ENCODE measurements at regions not wholly inside any gene's neighbourhood (a gene's known extent, or its start where the extent isn't known, plus 50 kb on each side); places are given as distances from the start of the nearest gene placed in this dataset.

DNA sequence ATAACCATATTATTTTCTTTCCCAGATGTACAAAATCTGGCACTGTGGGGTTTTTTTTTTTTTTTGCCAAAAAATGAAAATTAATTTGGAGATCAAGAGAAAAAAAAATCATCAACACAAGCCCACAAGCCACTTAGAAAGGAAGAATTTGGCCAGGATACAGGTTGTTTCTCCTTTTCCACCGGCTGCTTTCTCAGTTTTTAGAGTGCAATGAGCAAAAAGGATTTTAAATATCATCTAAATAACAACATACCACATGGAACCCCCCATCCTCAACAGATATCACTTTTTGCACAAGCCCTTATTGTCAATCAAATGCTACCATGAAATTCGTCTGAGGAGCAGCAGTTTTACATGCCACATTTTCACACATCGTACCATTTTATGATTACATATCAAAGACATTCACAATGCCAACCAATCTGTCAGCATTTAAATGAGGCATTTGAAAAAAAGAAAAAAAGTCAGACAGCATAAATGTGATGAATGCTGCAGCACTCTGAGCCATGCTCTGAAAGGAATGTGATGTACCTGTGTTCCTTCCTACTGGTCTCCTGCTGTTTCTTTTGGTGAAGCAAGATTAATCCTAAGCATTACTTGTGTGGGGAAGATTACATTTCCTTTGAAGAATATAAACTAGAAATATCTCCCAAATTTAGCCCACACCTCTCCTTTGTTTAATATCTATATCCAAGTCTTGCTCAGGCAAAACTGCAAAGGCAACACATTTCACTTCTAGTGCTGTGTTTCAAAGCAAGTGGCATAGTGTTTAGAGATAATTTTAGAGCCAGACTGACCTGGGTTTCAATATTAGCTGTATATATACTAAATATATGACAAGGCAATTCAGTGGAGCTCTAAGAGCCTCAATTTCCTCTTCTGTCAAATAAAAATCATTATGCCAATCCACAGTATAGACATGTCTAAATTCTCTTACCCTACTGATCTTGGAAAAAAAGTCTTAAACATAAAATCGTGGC is 391.3 kb downstream of the CMPK2 start:
- no peak overlapping the region for H3K27ac ChIP-seq

DNA sequence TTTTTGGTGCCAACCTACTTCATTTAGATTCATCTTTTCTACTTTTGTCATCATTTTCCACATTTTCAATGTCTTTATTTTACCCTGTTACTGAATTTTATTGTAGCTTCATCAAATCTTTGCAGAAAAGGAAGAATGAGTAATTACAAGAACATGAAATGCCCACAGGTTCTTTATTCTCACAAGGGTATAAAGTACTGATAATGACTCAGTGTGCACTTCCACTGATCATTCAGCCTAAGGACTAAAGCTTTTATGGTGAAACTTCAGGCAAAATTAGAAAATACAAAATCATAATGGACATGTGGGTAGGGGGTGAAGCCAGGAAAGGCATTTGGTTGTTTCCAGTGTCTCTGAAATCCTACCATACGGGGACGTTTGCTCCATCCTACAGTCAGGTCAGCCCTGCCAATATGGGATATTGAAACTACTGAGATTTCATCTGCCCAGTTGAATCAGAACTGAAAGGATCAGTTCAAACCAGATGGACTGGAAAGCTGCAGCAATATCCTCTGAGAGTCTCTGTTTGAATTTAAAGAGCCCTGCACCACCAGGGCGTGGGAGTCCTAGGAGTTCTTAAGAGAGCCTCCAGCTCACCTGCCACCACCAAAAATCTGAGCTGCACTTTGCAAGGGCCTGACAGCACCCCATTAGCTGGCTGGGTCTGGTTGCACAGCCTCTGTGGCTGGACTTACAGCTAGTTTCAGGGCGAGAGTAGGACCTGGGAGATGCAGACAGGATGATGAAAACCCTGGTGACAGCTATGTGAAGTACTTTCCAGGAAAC is 390.4 kb downstream of the CMPK2 start:
- Histone ChIP-seq H3K9me3 (ENCODE audit: low read depth) (no peaks in the 10 kb centered on the region), H3K4me2 (no peak overlapping the region), H2AFZ (no peak overlapping the region), H3K27ac (no peak overlapping the region), H4K20me1 (ENCODE audit: insufficient read depth, poor library complexity, severe bottlenecking) (no peaks in the 10 kb centered on the region), H3K4me3 (no peak overlapping the region), H3K79me2 (no peaks in the 10 kb centered on the region), H3K36me3 (replicated peaks; ENCODE audit: insufficient read depth, low read depth) (no peaks in the 10 kb centered on the region), H3K9me2 (replicated peaks; ENCODE audit: insufficient read depth) (no peaks in the 10 kb centered on the region), H3K4me1 (ENCODE audit: insufficient read depth) (no peaks in the 10 kb centered on the region), H3K27me3 (no peaks in the 10 kb centered on the region)
- TF ChIP-seq EZH2 (IDR thresholded peaks at IDR 0.05; ENCODE audit: borderline replicate concordance) = no peak
- TF ChIP-seq, protein P1, sequence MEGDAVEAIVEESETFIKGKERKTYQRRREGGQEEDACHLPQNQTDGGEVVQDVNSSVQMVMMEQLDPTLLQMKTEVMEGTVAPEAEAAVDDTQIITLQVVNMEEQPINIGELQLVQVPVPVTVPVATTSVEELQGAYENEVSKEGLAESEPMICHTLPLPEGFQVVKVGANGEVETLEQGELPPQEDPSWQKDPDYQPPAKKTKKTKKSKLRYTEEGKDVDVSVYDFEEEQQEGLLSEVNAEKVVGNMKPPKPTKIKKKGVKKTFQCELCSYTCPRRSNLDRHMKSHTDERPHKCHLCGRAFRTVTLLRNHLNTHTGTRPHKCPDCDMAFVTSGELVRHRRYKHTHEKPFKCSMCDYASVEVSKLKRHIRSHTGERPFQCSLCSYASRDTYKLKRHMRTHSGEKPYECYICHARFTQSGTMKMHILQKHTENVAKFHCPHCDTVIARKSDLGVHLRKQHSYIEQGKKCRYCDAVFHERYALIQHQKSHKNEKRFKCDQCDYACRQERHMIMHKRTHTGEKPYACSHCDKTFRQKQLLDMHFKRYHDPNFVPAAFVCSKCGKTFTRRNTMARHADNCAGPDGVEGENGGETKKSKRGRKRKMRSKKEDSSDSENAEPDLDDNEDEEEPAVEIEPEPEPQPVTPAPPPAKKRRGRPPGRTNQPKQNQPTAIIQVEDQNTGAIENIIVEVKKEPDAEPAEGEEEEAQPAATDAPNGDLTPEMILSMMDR (IDR thresholded peaks at IDR 0.05; ENCODE audit: poor library complexity) = no peak
- no peak for TF ChIP-seq EZH2phosphoT487 (IDR thresholded peaks at IDR 0.05; ENCODE audit: low read depth, severe bottlenecking, unreplicated experiment)
- WGBS (ENCODE audit: low lambda C conversion rate, missing lambda C conversion rate) = 89% methylated on average over 4 of the region's 4 CpGs
- DNase-seq (ENCODE audit: low spot score) = no peak

More for the DNA sequence above, 391.3 kb downstream of the CMPK2 start:
- WGBS (ENCODE audit: low lambda C conversion rate, missing lambda C conversion rate) = 72% methylated on average over 4 of the region's 4 CpGs
- DNase-seq (ENCODE audit: low spot score) = no peak
- H3K4me1 ChIP-seq (ENCODE audit: insufficient read depth) = no peaks in the 10 kb centered on the region
- H3K9me3 ChIP-seq (ENCODE audit: low read depth) = no peaks in the 10 kb centered on the region
- H3K9me2 ChIP-seq (replicated peaks; ENCODE audit: insufficient read depth) = no peaks in the 10 kb centered on the region
- no peak overlapping the region for H3K4me3 ChIP-seq
- no peaks in the 10 kb centered on the region for H4K20me1 ChIP-seq (ENCODE audit: insufficient read depth, poor library complexity, severe bottlenecking)
- no peaks in the 10 kb centered on the region for H3K27me3 ChIP-seq
- H3K4me2 ChIP-seq = no peak overlapping the region
- no peaks in the 10 kb centered on the region for H3K36me3 ChIP-seq (replicated peaks; ENCODE audit: insufficient read depth, low read depth)
- no peaks in the 10 kb centered on the region for H3K79me2 ChIP-seq
- TF ChIP-seq, protein P1 (IDR thresholded peaks at IDR 0.05; ENCODE audit: poor library complexity) = no peak
- TF ChIP-seq EZH2 (IDR thresholded peaks at IDR 0.05; ENCODE audit: borderline replicate concordance) = no peak
- H2AFZ ChIP-seq = no peak overlapping the region

DNA sequence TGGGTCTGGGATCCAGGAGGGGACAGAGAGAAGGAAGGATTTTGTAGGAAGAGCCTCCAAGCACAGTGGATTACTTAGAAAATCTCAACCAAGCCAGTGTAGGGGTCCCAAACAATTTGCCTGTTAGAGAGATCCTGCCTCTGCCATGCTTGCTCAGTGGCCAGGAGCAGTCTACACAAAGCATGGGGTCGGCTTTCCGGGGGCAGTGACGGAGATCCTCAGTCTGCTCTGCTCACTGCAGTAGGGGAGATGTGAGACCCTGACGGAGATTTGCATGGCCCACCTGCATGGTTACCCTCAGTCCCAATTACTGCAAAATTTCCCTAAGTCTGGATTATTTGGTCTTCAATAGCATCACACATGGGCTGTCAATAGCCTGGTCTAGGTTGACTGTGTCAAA is 385.2 kb downstream of the CMPK2 start:
- H3K9me2 ChIP-seq (replicated peaks; ENCODE audit: insufficient read depth) = no peaks in the 10 kb centered on the region
- no peaks in the 10 kb centered on the region for H3K79me2 ChIP-seq
- no peak for TF ChIP-seq EZH2 (IDR thresholded peaks at IDR 0.05; ENCODE audit: borderline replicate concordance)
- no peak for TF ChIP-seq EZH2phosphoT487 (IDR thresholded peaks at IDR 0.05; ENCODE audit: low read depth, severe bottlenecking, unreplicated experiment)
- no peak overlapping the region for H3K27ac ChIP-seq
- no peak overlapping the region for H3K4me2 ChIP-seq
- H3K36me3 ChIP-seq (replicated peaks; ENCODE audit: insufficient read depth, low read depth) = no peaks in the 10 kb centered on the region
- H2AFZ ChIP-seq = no peak overlapping the region
- H3K4me3 ChIP-seq = no peak overlapping the region
- H3K27me3 ChIP-seq = no peaks in the 10 kb centered on the region
- H4K20me1 ChIP-seq (ENCODE audit: insufficient read depth, poor library complexity, severe bottlenecking) = no peaks in the 10 kb centered on the region
- DNase-seq (ENCODE audit: low spot score) = no peak
- no peaks in the 10 kb centered on the region for H3K4me1 ChIP-seq (ENCODE audit: insufficient read depth)
- 94% methylated on average over 4 of the region's 4 CpGs for WGBS (ENCODE audit: low lambda C conversion rate, missing lambda C conversion rate)
- no peaks in the 10 kb centered on the region for H3K9me3 ChIP-seq (ENCODE audit: low read depth)

DNA sequence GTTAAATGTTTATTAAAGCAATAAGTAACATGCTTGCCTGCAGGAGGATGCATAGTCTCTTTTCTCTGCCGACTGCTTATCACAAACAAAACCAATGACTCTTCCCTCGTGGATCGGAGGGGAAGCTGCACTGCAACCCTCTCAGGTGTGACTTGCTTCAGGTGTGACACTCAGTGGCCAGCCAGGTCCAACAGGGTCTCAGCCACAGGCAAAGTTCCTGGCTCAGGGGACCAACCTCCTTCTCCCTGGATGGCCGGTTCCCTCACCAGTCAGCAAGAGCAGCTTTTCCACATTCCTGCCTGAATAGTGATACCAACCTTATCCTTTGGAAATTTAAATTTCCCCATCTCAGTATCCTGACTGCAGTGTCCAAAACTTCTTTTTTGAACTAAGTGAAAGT is 383.5 kb downstream of the CMPK2 start:
- no peaks in the 10 kb centered on the region for H3K9me2 ChIP-seq (replicated peaks; ENCODE audit: insufficient read depth)
- no peak overlapping the region for H3K4me3 ChIP-seq
- TF ChIP-seq, protein P1 (IDR thresholded peaks at IDR 0.05; ENCODE audit: poor library complexity) = no peak
- TF ChIP-seq EZH2 (IDR thresholded peaks at IDR 0.05; ENCODE audit: borderline replicate concordance) (no peak), EZH2phosphoT487 (IDR thresholded peaks at IDR 0.05; ENCODE audit: low read depth, severe bottlenecking, unreplicated experiment) (no peak)
- H3K4me2 ChIP-seq = no peak overlapping the region
- no peak overlapping the region for H2AFZ ChIP-seq
- no peaks in the 10 kb centered on the region for H3K79me2 ChIP-seq
- no peaks in the 10 kb centered on the region for H3K36me3 ChIP-seq (replicated peaks; ENCODE audit: insufficient read depth, low read depth)
- no peaks in the 10 kb centered on the region for H4K20me1 ChIP-seq (ENCODE audit: insufficient read depth, poor library complexity, severe bottlenecking)
- H3K27me3 ChIP-seq = no peaks in the 10 kb centered on the region
- H3K27ac ChIP-seq = no peak overlapping the region
- no peaks in the 10 kb centered on the region for H3K9me3 ChIP-seq (ENCODE audit: low read depth)
- DNase-seq (ENCODE audit: low spot score) = no peak
- H3K4me1 ChIP-seq (ENCODE audit: insufficient read depth) = no peaks in the 10 kb centered on the region
- WGBS (ENCODE audit: low lambda C conversion rate, missing lambda C conversion rate) = 56% methylated on average over 4 of the region's 4 CpGs

Data from hepatocyte (in vitro differentiated cells).